AG09319 (cell line): ENCODE measurements at regions not wholly inside any gene's neighbourhood (a gene's known extent, or its start where the extent isn't known, plus 50 kb on each side); places are given as distances from the start of the nearest gene placed in this dataset.
"Not testable (repeated sequence)": the region's sequence is repeated elsewhere in the genome, so short reads cannot be mapped to it uniquely, and the experiment has no call there.

Experiments used
- DNase-seq: peaks from one replicate; pipeline ENCODE4 v3.0.0-alpha.2; 2010; ENCODE audit warnings: low read depth; ENCODE audit errors: extremely low read depth
- CTCF ChIP-seq: IDR thresholded peaks from 2 replicates; pipeline ENCODE4 v1.5.1; 2011; ENCODE audit warnings: low read depth, mild to moderate bottlenecking, inconsistent platforms, low read length, moderate library complexity

- DNase-seq = no peak
- TF ChIP-seq CTCF = no peak
These were observed 414.1 kb upstream of the STXBP6 start for GRCh38 chr14:25464078-25464477.

- DNase-seq = no peak
- no peak for TF ChIP-seq CTCF
These were observed 413.5 kb upstream of the STXBP6 start for GRCh38 chr14:25463480-25463879.

GRCh38 chr14:25461780-25462179, 411.8 kb upstream of the STXBP6 start:
- TF ChIP-seq CTCF = no peak
- no peak for DNase-seq

- DNase-seq = no peak
- TF ChIP-seq CTCF = no peak
These were observed 394.4 kb upstream of the STXBP6 start for GRCh38 chr14:25444381-25444780.

- DNase-seq = not testable (repeated sequence)
These were observed 390.4 kb upstream of the STXBP6 start for GRCh38 chr14:25440382-25440781.

GRCh38 chr14:25436906-25437305, 387.0 kb upstream of the STXBP6 start:
- no peak for TF ChIP-seq CTCF
- DNase-seq = no peak

GRCh38 chr14:25436288-25436875, 386.4 kb upstream of the STXBP6 start:
- no peak for TF ChIP-seq CTCF
- no peak for DNase-seq
